H1 (cell line): ENCODE measurements at regions not wholly inside any gene's neighbourhood (a gene's known extent, or its start where the extent isn't known, plus 50 kb on each side); places are given as distances from the start of the nearest gene placed in this dataset.

Experiments used
- CTCF ChIA-PET: fragments of 300-600 bp; sonication (Branson Sonifier 250); formaldehyde crosslinking; loops from one replicate; lab custom pipeline; 2021; ENCODE audit not compliant: partially characterized antibody; lab: Charles Lee
- POLR2A ChIA-PET: fragments of 300-600 bp; sonication (Branson Sonifier 250); formaldehyde crosslinking; loops from one replicate; lab custom pipeline; 2021; ENCODE audit warnings: inconsistent platforms; ENCODE audit not compliant: partially characterized antibody; lab: Charles Lee
- DNase-seq, 2 experiments: peaks; one replicate each; pipeline versions ENCODE4 v3.0.0 to v3.0.0-alpha.2; 2010 to 2022; ENCODE audit warnings: low spot score in 2 of 2, low read depth in 1 of 2, mixed read lengths in 1 of 2
- FAIRE-seq: peaks from 2 replicates; lab custom pipeline; 2011; peaks lifted over from hg19 to GRCh38; lab: Jason Lieb, UNC
- H2AFZ ChIP-seq: 2 replicates; pipeline ENCODE4 v1.8.1; 2012; ENCODE audit warnings: low read length, inconsistent platforms
- H2AK5ac ChIP-seq: 2 replicates; pipeline ENCODE4 v1.6.1; 2013; ENCODE audit warnings: low read depth, low read length
- H2BK120ac ChIP-seq: replicated peaks from 2 replicates; pipeline ENCODE3; 2013; ENCODE audit warnings: low read depth, low read length, inconsistent platforms
- H2BK12ac ChIP-seq: 2 replicates; pipeline ENCODE4 v1.6.1; 2013; ENCODE audit warnings: low read depth, low read length
- H2BK15ac ChIP-seq: 2 replicates; pipeline ENCODE4 v1.6.1; 2013; ENCODE audit warnings: low read length
- H2BK20ac ChIP-seq: 2 replicates; pipeline ENCODE4 v1.6.1; 2013; ENCODE audit warnings: low read length
- H2BK5ac ChIP-seq: 2 replicates; pipeline ENCODE4 v1.6.1; 2013; ENCODE audit warnings: low read depth, low read length
- H3K14ac ChIP-seq: 2 replicates; pipeline ENCODE4 v1.6.1; 2013; ENCODE audit warnings: inconsistent platforms; ENCODE audit not compliant: insufficient read length
- H3K18ac ChIP-seq: 2 replicates; pipeline ENCODE4 v1.6.1; 2013; ENCODE audit warnings: low read length; ENCODE audit errors: extremely low read depth
- H3K23ac ChIP-seq: 2 replicates; pipeline ENCODE4 v1.6.1; 2013; ENCODE audit warnings: inconsistent platforms; ENCODE audit not compliant: insufficient read length
- H3K23me2 ChIP-seq: 2 replicates; pipeline ENCODE4 v1.6.1; 2013; ENCODE audit warnings: low read depth, low read length
- H3K27ac ChIP-seq: 2 replicates; pipeline ENCODE4 v1.6.1; 2011; ENCODE audit warnings: low read depth, low read length, inconsistent platforms
- H3K27me3 ChIP-seq, 4 experiments: replicated peaks in 1 of 4; 1 replicate in 1 of 4; 2 replicates in 3 of 4; pipeline versions ENCODE4 v1.6.1 to v1.8.1; 2011 to 2013; ENCODE audit warnings: low read length in 3 of 4, mild to moderate bottlenecking in 3 of 4, inconsistent platforms in 2 of 4, mixed read lengths in 2 of 4, moderate library complexity in 1 of 4; ENCODE audit not compliant: control insufficient read depth in 3 of 4, insufficient read depth in 3 of 4; ENCODE audit errors: extremely low read depth in 1 of 4
- H3K36me3 ChIP-seq, 4 experiments: 2 replicates each; pipeline versions ENCODE4 v1.6.1 to v1.8.1; 2011 to 2013; ENCODE audit warnings: mild to moderate bottlenecking in 4 of 4, low read length in 3 of 4, moderate library complexity in 2 of 4, control low read depth in 1 of 4, inconsistent platforms in 1 of 4; ENCODE audit not compliant: insufficient read depth in 4 of 4, control insufficient read depth in 2 of 4
- H3K4ac ChIP-seq: replicated peaks from 2 replicates; pipeline ENCODE3; 2013; ENCODE audit warnings: low read length, low read depth, mixed read lengths, inconsistent platforms; ENCODE audit not compliant: insufficient read length
- H3K4me1 ChIP-seq, 4 experiments: replicated peaks in 1 of 4; 1 replicate in 1 of 4; 2 replicates in 3 of 4; pipeline versions ENCODE4 v1.6.1 to v1.8.1; 2011 to 2013; ENCODE audit warnings: low read length in 3 of 4, inconsistent platforms in 2 of 4, mixed read lengths in 1 of 4; ENCODE audit not compliant: insufficient read depth in 4 of 4, control insufficient read depth in 3 of 4
- H3K4me2 ChIP-seq, 2 experiments: 2 replicates each; pipeline versions ENCODE4 v1.6.1 to v1.8.1; 2011 to 2013; ENCODE audit warnings: low read depth in 2 of 2, low read length in 2 of 2, control low read depth in 1 of 2, inconsistent platforms in 1 of 2, mild to moderate bottlenecking in 1 of 2; ENCODE audit not compliant: insufficient read depth in 1 of 2
- H3K4me3 ChIP-seq, 4 experiments: fragments of 200-600, 300-600 bp in 1 of 4; sonication (generic), shearing (Covaris generic), sonication (Bioruptor Twin) in 1 of 4; 2 replicates each; pipeline versions ENCODE4 v1.5.1 to v1.8.1; 2011 to 2016; ENCODE audit warnings: low read length in 4 of 4, low read depth in 3 of 4, control low read depth in 2 of 4, inconsistent platforms in 2 of 4, mild to moderate bottlenecking in 2 of 4, mixed read lengths in 1 of 4, moderate library complexity in 1 of 4; ENCODE audit not compliant: insufficient read depth in 2 of 4; ENCODE audit errors: extremely low read depth in 1 of 4
- H3K56ac ChIP-seq: replicated peaks from 2 replicates; pipeline ENCODE3; 2013; ENCODE audit warnings: low read depth, mild to moderate bottlenecking, mixed read lengths, low read length, inconsistent platforms; ENCODE audit not compliant: insufficient read length
- H3K79me1 ChIP-seq: 2 replicates; pipeline ENCODE4 v1.6.1; 2013; ENCODE audit warnings: low read depth, low read length, control low read depth
- H3K79me2 ChIP-seq, 2 experiments: 2 replicates each; pipeline versions ENCODE4 v1.6.1 to v1.8.1; 2012 to 2013; ENCODE audit warnings: low read length in 2 of 2, mild to moderate bottlenecking in 2 of 2, inconsistent platforms in 1 of 2; ENCODE audit not compliant: insufficient read depth in 2 of 2, control insufficient read depth in 1 of 2
- H3K9ac ChIP-seq, 4 experiments: replicated peaks in 1 of 4; 1 replicate in 1 of 4; 2 replicates in 3 of 4; pipeline versions ENCODE4 v1.6.1 to v1.8.1; 2011 to 2013; ENCODE audit warnings: low read depth in 3 of 4, low read length in 3 of 4, control low read depth in 2 of 4, mild to moderate bottlenecking in 2 of 4, moderate library complexity in 2 of 4, inconsistent platforms in 1 of 4; ENCODE audit errors: extremely low read depth in 1 of 4
- H3K9me3 ChIP-seq, 2 experiments: 2 replicates each; pipeline versions ENCODE4 v1.6.1 to v1.8.1; 2012 to 2013; ENCODE audit warnings: mild to moderate bottlenecking in 2 of 2, moderate library complexity in 2 of 2, control low read depth in 1 of 2, inconsistent platforms in 1 of 2, low read depth in 1 of 2, low read length in 1 of 2, mixed read lengths in 1 of 2; ENCODE audit not compliant: insufficient read depth in 2 of 2
- H4K20me1 ChIP-seq, 2 experiments: replicated peaks in 1 of 2; 2 replicates each; pipeline versions ENCODE3 to v1.8.1; 2011 to 2013; ENCODE audit warnings: inconsistent platforms in 2 of 2, low read length in 2 of 2, mild to moderate bottlenecking in 1 of 2; ENCODE audit not compliant: insufficient read depth in 2 of 2, control insufficient read depth in 1 of 2
- H4K5ac ChIP-seq: 2 replicates; pipeline ENCODE4 v1.6.1; 2013; ENCODE audit warnings: low read length, low read depth, mixed read lengths, inconsistent platforms; ENCODE audit not compliant: insufficient read length
- H4K8ac ChIP-seq: 2 replicates; pipeline ENCODE4 v1.8.0; 2013; ENCODE audit warnings: mild to moderate bottlenecking, moderate library complexity, low read length, inconsistent platforms; ENCODE audit not compliant: insufficient read depth; ENCODE audit errors: extremely low read depth
- H4K91ac ChIP-seq: replicated peaks from 2 replicates; pipeline ENCODE3; 2013; ENCODE audit warnings: low read length, mixed read lengths, inconsistent platforms; ENCODE audit not compliant: insufficient read length
- E2F6 ChIP-seq: IDR thresholded peaks from 2 replicates; pipeline ENCODE4 v1.6.1; 2012; ENCODE audit warnings: inconsistent platforms
- GTF2F1 ChIP-seq: IDR thresholded peaks from 2 replicates; pipeline ENCODE4 v1.6.1; 2012; ENCODE audit warnings: low read depth, low read length, improper control_type of control experiment, borderline replicate concordance
- JUND ChIP-seq: IDR thresholded peaks from 2 replicates; pipeline ENCODE4 v1.6.1; 2011; ENCODE audit warnings: mild to moderate bottlenecking, improper control_type of control experiment, low read length
- MAX ChIP-seq: IDR thresholded peaks from 2 replicates; pipeline ENCODE4 v1.6.1; 2012; ENCODE audit warnings: inconsistent platforms
- POU5F1 ChIP-seq: IDR thresholded peaks from 2 replicates; pipeline ENCODE4 v1.6.1; 2011; ENCODE audit warnings: low read depth, mild to moderate bottlenecking, low read length, moderate library complexity
- RAD21 ChIP-seq, 2 experiments: IDR thresholded peaks in 1 of 2; conservative IDR thresholded peaks in 1 of 2; 2 replicates each; pipeline ENCODE4 v1.6.1; 2011; ENCODE audit warnings: low read depth in 2 of 2, low read length in 2 of 2, improper control_type of control experiment in 1 of 2, inconsistent platforms in 1 of 2, mild to moderate bottlenecking in 1 of 2, moderate library complexity in 1 of 2
- RFX5 ChIP-seq: IDR thresholded peaks from 2 replicates; pipeline ENCODE4 v1.6.1; 2011; ENCODE audit warnings: low read depth, low read length, improper control_type of control experiment, borderline replicate concordance
- SRF ChIP-seq: IDR thresholded peaks from 2 replicates; pipeline ENCODE4 v1.6.1; 2011; ENCODE audit warnings: mild to moderate bottlenecking, low read depth, low read length, moderate library complexity
- TCF12 ChIP-seq: IDR thresholded peaks from 2 replicates; pipeline ENCODE4 v1.6.1; 2011; ENCODE audit warnings: low read depth, mild to moderate bottlenecking, low read length
- TEAD4 ChIP-seq: IDR thresholded peaks from 2 replicates; pipeline ENCODE4 v1.6.1; 2012; ENCODE audit warnings: low read depth, low read length, inconsistent platforms, mixed read lengths
- WGBS, 2 experiments: shearing (Covaris generic) in 1 of 2; methylation state at CpG; one replicate each; pipeline versions ENCODE4 v1.1.6 to v1.1.7; 2013 to 2015; ENCODE audit warnings: low lambda C conversion rate in 2 of 2, mixed read lengths in 2 of 2, inconsistent platforms in 1 of 2, low coverage in 1 of 2, missing lambda C conversion rate in 1 of 2; ENCODE audit not compliant: insufficient replicate concordance in 2 of 2, insufficient coverage in 1 of 2, insufficient read length in 1 of 2; ENCODE audit errors: extremely low coverage in 1 of 2, missing lambda C conversion rate in 1 of 2; 5-methylcytosine and 5-hydroxymethylcytosine counted together
- TF ChIP-seq, protein P1 (sequence below): IDR thresholded peaks from 2 replicates; pipeline ENCODE4 v1.6.1; 2011; ENCODE audit warnings: low read length, improper control_type of control experiment

- H3K4me1 ChIP-seq = no peaks in the 10 kb centered on the region; a peak in 2 of 7 replicates
- H4K8ac ChIP-seq = no peak overlapping the region
- no peak for FAIRE-seq
- no peak overlapping the region for H3K4me3 ChIP-seq
- H3K9me3 ChIP-seq = no peaks in the 10 kb centered on the region; a peak in 1 of 4 replicates
- H3K9ac ChIP-seq = no peak overlapping the region
- no peak overlapping the region for H3K14ac ChIP-seq
- CTCF ChIA-PET = interaction anchor here (0.6 to 1.0 kb wide), 2 partner anchors 369 to 450 kb away, joined by 3 read pairs; no protein-coding TSS in a partner anchor
- no peaks in the 10 kb centered on the region for H3K79me1 ChIP-seq
- no peak overlapping the region for H2AFZ ChIP-seq
- no peak overlapping the region for H2BK12ac ChIP-seq
- H3K27ac ChIP-seq = no peak overlapping the region
- POLR2A ChIA-PET = no interaction called here
- no peak overlapping the region for H3K4ac ChIP-seq
- H3K23me2 ChIP-seq = no peaks in the 10 kb centered on the region
- no peaks in the 10 kb centered on the region for H3K79me2 ChIP-seq
- H2BK15ac ChIP-seq = no peak overlapping the region
- no peak overlapping the region for H2BK20ac ChIP-seq
- no peak for DNase-seq
- no peak for TF ChIP-seq POU5F1
- TF ChIP-seq MAX = no peak
- TF ChIP-seq, protein P1, sequence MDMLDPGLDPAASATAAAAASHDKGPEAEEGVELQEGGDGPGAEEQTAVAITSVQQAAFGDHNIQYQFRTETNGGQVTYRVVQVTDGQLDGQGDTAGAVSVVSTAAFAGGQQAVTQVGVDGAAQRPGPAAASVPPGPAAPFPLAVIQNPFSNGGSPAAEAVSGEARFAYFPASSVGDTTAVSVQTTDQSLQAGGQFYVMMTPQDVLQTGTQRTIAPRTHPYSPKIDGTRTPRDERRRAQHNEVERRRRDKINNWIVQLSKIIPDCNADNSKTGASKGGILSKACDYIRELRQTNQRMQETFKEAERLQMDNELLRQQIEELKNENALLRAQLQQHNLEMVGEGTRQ = no peak
- no peak for TF ChIP-seq SRF
- TF ChIP-seq GTF2F1 = no peak
- TF ChIP-seq JUND = no peak
- TF ChIP-seq TCF12 = no peak
- no peak for TF ChIP-seq RAD21 (IDR thresholded peaks at IDR 0.05 in 1 of 2, conservative IDR thresholded peaks at IDR 0.05 in 1 of 2; ENCODE audit: low read depth in 2 of 2, low read length in 2 of 2)
- TF ChIP-seq RFX5 = no peak
- TF ChIP-seq E2F6 = no peak
- TF ChIP-seq TEAD4 = no peak
- no peak overlapping the region for H2BK120ac ChIP-seq
- no peaks in the 10 kb centered on the region for H4K20me1 ChIP-seq
- H3K23ac ChIP-seq = no peak overlapping the region
- H2AK5ac ChIP-seq = no peak overlapping the region
- H3K27me3 ChIP-seq = no peaks in the 10 kb centered on the region
- H3K36me3 ChIP-seq = no peaks in the 10 kb centered on the region
- H3K4me2 ChIP-seq = no peak overlapping the region
- H3K18ac ChIP-seq = no peak overlapping the region
- no peak overlapping the region for H4K5ac ChIP-seq
- WGBS, 2 experiments = 89% methylated on average over 2 of the region's 2 CpGs; no CpG with 5 or more reads in 1 of the 2 experiments
- no peak overlapping the region for H2BK5ac ChIP-seq
- H4K91ac ChIP-seq = no peak overlapping the region
- H3K56ac ChIP-seq = no peak overlapping the region
Observed at GRCh38 chr2:180728928-180729559, 251.4 kb upstream of the UBE2E3 start.
